ENCODE measurements at regions not wholly inside any gene's neighbourhood (a gene's known extent, or its start where the extent isn't known, plus 50 kb on each side); places are given as distances from the start of the nearest gene placed in this dataset.

DNA sequence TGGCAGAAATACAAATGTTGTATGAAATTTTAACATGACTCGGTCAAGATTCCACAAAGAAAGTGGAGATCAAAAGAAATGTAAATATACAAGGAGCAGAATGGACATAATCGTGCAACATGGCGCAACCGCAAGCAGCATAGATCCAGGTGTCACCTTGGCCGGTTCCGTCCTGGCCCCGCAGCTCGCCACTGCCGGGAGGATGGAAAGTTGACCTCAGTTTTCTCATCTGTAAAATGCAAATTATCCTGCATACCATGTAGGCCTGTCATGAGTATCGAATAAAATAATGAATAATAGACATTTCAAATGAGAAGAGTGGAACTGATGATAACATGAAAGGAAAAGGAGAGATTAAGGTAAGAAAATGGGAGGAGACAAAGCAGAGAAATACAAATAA, 427.3 kb upstream of the SMIM21 start:
- Mint-ChIP-seq H3K27ac (ENCODE audit: unreplicated experiment) (no peak overlapping the region), H3K4me3 (ENCODE audit: unreplicated experiment) (no peak overlapping the region), H3K4me1 (ENCODE audit: low read depth) (no peaks in the 10 kb centered on the region), H3K27me3 (ENCODE audit: low read depth) (no peaks in the 10 kb centered on the region), H3K9me3 (ENCODE audit: low read depth) (no peaks in the 10 kb centered on the region), H3K36me3 (ENCODE audit: low read depth) (no peaks in the 10 kb centered on the region)
- TF ChIP-seq, protein P1, sequence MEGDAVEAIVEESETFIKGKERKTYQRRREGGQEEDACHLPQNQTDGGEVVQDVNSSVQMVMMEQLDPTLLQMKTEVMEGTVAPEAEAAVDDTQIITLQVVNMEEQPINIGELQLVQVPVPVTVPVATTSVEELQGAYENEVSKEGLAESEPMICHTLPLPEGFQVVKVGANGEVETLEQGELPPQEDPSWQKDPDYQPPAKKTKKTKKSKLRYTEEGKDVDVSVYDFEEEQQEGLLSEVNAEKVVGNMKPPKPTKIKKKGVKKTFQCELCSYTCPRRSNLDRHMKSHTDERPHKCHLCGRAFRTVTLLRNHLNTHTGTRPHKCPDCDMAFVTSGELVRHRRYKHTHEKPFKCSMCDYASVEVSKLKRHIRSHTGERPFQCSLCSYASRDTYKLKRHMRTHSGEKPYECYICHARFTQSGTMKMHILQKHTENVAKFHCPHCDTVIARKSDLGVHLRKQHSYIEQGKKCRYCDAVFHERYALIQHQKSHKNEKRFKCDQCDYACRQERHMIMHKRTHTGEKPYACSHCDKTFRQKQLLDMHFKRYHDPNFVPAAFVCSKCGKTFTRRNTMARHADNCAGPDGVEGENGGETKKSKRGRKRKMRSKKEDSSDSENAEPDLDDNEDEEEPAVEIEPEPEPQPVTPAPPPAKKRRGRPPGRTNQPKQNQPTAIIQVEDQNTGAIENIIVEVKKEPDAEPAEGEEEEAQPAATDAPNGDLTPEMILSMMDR (IDR thresholded peaks at IDR 0.05), result no peak
- DNase-seq (ENCODE audit: low spot score), result no peak

DNA sequence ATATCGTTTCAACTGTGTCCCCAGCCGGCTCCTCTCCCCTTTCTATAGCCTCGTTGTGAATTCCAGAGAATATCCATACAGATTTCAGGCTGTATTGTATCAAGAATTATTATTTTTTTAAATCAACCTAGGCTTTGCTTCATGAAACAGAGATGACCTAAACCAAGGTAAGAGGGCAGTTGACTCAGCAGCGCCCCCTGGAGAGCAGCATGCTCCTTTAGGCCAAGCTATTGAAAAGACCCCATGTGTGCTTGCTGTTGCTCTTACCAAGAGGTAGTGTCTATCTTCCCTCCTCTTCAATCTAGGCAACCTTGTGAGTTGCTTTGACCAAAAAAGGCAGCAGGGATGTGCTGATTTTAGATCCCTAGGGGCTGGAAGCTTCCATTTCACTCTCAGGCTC, 426.7 kb upstream of the SMIM21 start:
- Mint-ChIP-seq H3K27me3 (ENCODE audit: low read depth) (no peaks in the 10 kb centered on the region), H3K36me3 (ENCODE audit: low read depth) (no peaks in the 10 kb centered on the region), H3K4me3 (ENCODE audit: unreplicated experiment) (no peak overlapping the region), H3K9me3 (ENCODE audit: low read depth) (no peaks in the 10 kb centered on the region), H3K27ac (ENCODE audit: unreplicated experiment) (no peak overlapping the region), H3K4me1 (ENCODE audit: low read depth) (no peaks in the 10 kb centered on the region)
- TF ChIP-seq, protein P1 (IDR thresholded peaks at IDR 0.05), result peak; percentile 44
- no peak for DNase-seq (ENCODE audit: low spot score)

DNA sequence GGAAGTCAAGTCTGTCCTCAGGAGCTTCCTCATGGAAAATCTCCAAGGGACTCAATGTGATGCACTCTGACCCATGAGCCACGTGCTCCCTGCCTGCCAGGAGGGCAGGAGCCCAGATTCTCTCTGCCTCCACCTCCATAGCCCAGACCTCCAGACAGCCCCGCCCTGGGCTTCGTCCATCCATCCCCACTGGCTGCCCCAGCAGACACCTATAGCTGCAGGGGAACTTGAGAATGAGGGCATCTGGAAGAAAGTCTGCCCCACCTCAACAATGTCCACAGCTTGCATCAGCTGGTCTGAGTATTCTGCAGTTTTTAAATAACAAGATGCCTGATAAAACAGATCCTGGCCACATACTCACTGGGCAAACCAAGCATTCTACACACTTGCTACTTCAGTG, 418.8 kb upstream of the SMIM21 start:
- DNase-seq (ENCODE audit: low spot score), result no peak
- Mint-ChIP-seq H3K27me3 (ENCODE audit: low read depth) (no peaks in the 10 kb centered on the region), H3K27ac (ENCODE audit: unreplicated experiment) (no peak overlapping the region), H3K36me3 (ENCODE audit: low read depth) (no peaks in the 10 kb centered on the region), H3K9me3 (ENCODE audit: low read depth) (peaks cover 3% of the 10 kb centered on the region), H3K4me1 (ENCODE audit: low read depth) (no peaks in the 10 kb centered on the region), H3K4me3 (ENCODE audit: unreplicated experiment) (no peak overlapping the region)
- TF ChIP-seq, protein P1 (IDR thresholded peaks at IDR 0.05), result no peak

DNA sequence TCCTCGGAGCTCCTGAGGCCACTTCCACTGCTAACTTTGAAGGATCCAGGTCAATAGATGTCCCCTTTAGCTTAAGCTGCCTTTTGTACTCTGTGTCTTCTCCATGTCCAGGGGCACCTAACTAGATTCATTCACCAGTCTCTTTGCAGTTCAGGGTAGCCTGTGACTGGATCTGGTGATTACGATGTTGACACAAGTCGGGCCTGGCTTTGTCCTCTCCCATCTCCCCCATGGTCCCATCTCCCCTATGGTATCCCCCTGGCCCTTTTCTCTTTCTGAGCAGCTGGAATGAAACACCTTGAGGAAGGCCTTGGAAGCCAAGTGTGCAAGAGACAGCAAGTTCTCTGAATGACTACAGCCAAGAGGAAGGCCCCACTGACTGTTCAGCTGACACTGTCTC, 417.9 kb upstream of the SMIM21 start:
- Mint-ChIP-seq H3K36me3 (ENCODE audit: low read depth) (no peaks in the 10 kb centered on the region), H3K27ac (ENCODE audit: unreplicated experiment) (no peak overlapping the region), H3K4me3 (ENCODE audit: unreplicated experiment) (no peak overlapping the region), H3K9me3 (ENCODE audit: low read depth) (peaks cover 3% of the 10 kb centered on the region), H3K4me1 (ENCODE audit: low read depth) (no peaks in the 10 kb centered on the region), H3K27me3 (ENCODE audit: low read depth) (no peaks in the 10 kb centered on the region)
- TF ChIP-seq, protein P1 (IDR thresholded peaks at IDR 0.05), result no peak
- no peak for DNase-seq (ENCODE audit: low spot score)

DNA sequence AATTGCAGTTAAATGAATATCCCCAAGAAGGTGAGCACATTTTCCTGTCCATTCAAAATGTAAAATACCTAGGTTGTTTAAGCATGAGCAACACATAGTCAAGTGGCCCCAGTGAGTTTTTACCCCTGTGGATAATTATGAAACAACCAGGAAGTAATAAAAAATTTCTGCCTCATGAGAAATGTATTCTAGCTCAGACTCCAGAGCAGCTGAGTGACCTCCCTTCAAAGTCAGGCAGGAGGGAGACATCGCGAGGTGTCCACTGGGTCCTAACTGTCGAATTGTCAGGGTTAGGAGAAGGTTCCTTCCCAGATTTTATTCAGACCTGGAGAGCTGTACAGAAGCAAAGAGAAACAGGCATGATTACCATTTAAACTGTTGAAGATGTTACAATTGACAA, 416.6 kb upstream of the SMIM21 start:
- Mint-ChIP-seq H3K36me3 (ENCODE audit: low read depth) (no peaks in the 10 kb centered on the region), H3K27ac (ENCODE audit: unreplicated experiment) (no peak overlapping the region), H3K4me1 (ENCODE audit: low read depth) (no peaks in the 10 kb centered on the region), H3K27me3 (ENCODE audit: low read depth) (no peaks in the 10 kb centered on the region), H3K4me3 (ENCODE audit: unreplicated experiment) (no peak overlapping the region), H3K9me3 (ENCODE audit: low read depth) (peaks cover 3% of the 10 kb centered on the region)
- no peak for DNase-seq (ENCODE audit: low spot score)
- TF ChIP-seq, protein P1 (IDR thresholded peaks at IDR 0.05), result no peak
